Forelimb muscle (tissue), 1 donor: ENCODE measurements at regions not wholly inside any gene's neighbourhood (a gene's known extent, or its start where the extent isn't known, plus 50 kb on each side); places are given as distances from the start of the nearest gene placed in this dataset.

Experiments used
- DNase-seq: peaks from one replicate; pipeline ENCODE4 v3.0.0-alpha.2; 2013; ENCODE audit warnings: low read depth

GRCh38 chr15:93201940-93202339, 112.9 kb upstream of the RGMA start:
- DNase-seq = no peak

DNA sequence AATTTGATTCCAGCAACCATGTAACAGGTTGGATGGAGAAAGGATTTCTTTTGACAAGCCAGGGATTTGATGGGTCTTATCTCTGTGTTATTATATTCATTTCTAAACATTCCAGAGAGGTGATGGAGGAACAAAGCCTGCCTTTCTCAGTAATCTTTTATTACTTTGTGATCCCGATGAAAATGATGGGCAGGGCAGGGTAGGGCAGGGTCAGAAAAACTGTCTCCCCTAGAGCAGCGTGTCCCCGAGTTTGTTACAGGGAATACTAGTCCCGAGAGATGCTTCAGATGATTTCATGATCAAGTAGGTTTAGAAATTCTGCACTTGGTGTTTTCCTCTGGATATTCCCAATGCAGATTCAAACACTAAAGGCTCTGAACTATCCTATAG, 111.8 kb upstream of the RGMA start:
- no peak for DNase-seq

DNA sequence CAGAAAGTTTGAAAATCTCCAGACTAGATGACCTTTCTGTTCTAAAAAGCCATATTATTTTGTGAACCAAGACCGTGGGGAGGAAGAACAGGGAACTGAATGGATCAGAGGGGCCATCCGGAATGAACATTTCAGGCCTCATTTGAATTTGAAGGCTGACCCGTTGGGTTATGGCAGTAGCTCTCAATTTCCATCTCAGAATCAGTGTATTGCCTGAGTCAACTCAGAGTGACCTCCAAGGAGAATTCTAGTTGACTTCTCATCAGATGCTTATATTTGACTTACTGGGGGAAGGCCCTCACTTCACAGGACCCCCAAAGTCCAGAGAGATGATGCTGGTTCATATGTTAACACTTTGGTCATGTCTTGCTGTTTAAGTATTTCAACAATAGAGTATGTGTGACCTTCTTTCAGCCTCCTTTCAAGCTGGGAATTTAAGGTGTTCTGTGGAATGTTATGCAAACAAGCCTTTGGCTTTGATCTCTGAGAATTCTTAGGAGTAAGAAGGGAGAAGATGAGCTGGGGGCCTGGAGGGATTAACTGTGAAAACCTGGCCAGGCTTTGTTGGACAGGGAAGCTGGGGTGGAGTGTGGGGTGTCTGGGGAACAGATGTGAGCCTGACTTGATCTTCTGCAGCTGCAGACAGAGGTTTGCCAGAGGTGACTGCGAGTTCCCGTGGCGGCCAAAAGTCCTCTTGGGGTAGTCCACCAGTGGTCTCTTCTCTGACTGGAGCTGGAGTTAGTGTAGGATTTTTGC, 111.2 kb upstream of the RGMA start:
- DNase-seq = no peak

DNA sequence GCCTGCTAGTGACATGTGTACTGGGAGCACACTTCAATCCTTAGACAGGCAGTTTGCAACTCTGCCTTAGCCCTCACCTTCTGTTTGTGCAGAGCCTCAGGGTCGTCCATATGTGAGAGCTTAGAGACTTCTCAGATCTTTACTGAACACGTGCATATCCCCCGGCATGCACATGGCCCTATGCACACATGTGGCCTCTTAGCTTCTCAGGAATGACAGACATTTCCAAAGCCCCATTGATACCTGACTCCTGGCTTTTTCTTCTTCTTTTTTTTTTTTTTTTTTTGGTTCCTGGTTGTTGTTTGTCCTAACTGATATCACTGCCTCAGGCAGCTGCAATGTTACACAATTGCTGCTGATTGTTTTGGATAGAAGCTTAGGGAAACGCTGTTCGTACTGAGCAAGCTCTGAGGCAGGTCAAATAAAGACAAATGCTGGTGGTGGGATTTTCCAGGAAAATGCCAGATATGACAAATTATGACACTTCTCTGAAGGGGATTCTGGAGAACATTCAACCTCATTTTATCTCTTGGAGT, 107.2 kb upstream of the RGMA start:
- DNase-seq = no peak

GRCh38 chr15:93195109-93195508, 106.1 kb upstream of the RGMA start:
- DNase-seq = no peak

GRCh38 chr15:93190238-93190637, 101.2 kb upstream of the RGMA start:
- no peak for DNase-seq

GRCh38 chr15:93189561-93189960, 100.5 kb upstream of the RGMA start:
- DNase-seq = no peak

DNA sequence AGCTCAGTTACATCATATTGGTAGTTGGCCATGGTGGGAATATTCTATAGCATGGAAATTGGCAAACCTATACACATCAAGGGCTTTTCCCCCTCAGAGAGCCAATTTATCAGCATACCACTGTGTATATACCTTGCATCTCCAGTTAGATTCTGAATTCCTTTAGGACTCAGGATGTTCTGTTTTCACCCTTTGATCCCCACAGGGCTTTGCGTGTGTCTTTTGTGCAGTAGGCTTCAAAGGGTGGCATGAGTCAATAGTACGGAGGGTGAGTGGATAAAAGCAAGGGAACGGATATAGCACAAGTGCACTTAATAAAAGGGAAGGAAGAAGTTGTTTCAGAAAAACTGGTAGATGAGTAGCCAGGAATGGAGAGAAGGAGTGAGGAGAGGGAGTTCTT, 99.2 kb upstream of the RGMA start:
- DNase-seq = no peak

GRCh38 chr15:93185796-93186195, 96.8 kb upstream of the RGMA start:
- no peak for DNase-seq

GRCh38 chr15:93182703-93183205, 93.7 kb upstream of the RGMA start:
- no peak for DNase-seq

- DNase-seq = no peak
These were observed 91.6 kb upstream of the RGMA start for GRCh38 chr15:93180656-93181055.

DNA sequence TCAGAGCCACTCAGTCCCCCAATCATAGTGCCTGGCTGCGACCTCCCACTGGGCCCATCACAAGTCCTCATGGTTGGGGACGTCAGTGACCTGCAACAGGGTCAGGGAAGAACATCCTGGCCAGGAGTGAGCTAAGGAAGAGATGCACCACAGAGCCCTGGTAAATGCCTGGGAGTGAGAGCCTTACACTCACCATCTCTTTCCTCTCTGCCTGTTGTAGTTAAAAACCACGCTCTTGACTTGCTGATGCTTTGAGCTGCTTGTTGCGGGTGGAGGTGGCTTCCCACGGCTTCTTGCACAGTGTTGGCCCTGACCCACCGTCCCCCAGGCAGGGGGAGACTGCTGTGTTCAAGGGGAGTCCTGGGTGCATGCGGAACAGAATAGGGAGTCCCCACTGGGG, 91.1 kb upstream of the RGMA start:
- no peak for DNase-seq

DNA sequence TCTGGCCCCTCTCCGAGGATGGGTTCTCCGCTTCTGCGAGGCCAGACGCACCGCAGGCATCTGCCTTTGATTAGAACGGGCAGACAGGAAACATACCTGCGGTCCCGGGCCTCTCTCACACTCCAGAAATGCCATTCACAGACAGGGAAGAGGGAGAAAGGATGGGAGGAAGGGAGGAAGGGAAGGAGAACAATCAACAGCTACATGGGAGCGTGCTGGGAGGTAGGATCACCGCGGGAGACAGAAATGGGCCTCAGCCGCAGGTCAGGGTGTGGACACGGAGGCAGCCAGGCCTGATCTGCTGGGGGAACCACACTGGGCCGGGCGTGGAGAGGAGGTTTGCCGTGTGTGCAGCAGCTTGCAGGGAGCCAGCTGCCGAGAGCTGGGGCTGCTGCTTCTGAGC, 90.7 kb upstream of the RGMA start:
- DNase-seq = no peak

- no peak for DNase-seq
These were observed 90.1 kb upstream of the RGMA start for GRCh38 chr15:93179072-93179471.

DNA sequence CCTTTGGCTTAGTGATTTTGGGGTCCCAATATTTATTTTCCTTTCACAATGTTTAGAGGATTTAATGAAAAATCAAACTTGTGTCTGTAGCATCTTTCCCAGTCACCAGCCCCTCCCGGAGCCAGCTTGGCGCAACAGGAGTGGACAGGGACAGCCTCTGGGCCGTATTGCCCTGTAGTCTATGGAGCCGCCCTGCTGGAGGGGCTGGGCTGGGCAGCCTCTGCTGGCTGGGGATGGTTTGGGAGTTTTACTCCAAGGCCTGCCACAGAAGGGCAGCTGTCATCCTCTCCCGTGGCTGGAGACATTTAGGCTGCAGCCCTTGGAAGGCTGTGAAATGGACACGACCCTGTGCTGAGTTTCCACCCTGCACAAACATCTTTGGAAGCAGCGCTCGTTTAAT, 89.4 kb upstream of the RGMA start:
- no peak for DNase-seq

- DNase-seq = no peak
These were observed 87.1 kb upstream of the RGMA start for GRCh38 chr15:93176065-93176464.

GRCh38 chr15:93174836-93175235, 85.8 kb upstream of the RGMA start:
- DNase-seq = no peak

DNA sequence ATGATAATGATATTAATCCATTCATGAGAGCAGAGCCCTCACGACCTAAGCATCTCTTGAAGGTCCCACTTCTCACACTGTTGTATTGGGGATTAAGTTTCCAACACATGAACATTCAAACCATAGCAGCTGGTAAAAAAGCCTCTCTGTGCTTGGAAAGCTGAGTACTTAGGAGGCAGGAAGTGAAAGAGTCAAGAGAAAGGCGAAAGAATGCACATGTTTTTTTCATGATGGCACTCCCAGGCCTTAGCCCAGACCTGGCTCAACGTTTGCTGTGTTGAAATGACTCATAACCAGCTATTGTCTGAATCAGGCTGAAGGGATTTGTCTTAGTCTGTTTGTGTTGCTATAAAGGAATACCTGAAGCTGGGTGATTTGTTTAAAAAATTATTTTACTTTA, 84.4 kb upstream of the RGMA start:
- no peak for DNase-seq

GRCh38 chr15:93171476-93171875, 82.5 kb upstream of the RGMA start:
- no peak for DNase-seq

- DNase-seq = no peak
These were observed 81.3 kb upstream of the RGMA start for GRCh38 chr15:93170329-93170728.

- no peak for DNase-seq
These were observed 79.9 kb upstream of the RGMA start for GRCh38 chr15:93168910-93169309.

DNA sequence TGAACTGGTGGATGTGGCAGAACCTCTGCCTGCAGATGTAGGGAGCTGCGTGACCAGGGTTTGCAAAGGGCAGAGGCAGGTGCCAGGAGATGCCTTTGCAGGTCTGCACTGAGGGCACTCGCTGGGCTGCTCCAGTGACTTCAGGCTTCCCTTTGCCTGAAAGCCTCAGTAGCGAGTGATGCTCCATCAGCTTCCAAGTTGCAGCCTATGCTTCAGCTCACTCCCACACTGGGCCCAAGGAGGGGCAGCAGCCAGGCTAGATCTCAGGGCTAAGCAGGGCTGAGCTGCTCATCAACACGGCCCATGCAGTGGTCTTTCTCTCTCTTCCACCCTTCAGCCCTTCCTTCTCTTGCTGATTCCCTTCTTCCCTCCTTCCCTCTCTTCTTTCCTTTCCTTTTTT, 78.3 kb upstream of the RGMA start:
- DNase-seq = no peak

DNA sequence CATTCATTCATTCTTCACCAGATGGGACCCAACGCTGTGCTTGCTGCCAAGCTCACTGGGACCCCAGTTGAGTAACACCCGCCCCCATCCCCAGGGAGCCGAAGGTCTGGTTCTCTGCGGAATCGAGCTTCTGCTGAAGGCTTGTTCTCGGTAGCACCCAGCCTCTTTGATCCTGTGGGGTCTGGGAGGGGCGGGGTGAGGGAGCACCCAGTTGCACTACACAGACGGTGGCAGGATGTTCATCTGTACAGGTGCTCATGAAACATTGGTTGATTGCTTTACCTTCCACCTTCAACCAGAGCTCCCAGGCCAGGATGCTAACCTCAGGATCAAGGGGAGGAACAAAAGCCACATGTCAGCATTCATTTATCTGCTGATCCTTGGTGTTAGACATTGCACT, 77.7 kb upstream of the RGMA start:
- DNase-seq = no peak
